Ectodermal cell (in vitro differentiated cells): ENCODE measurements at regions not wholly inside any gene's neighbourhood (a gene's known extent, or its start where the extent isn't known, plus 50 kb on each side); places are given as distances from the start of the nearest gene placed in this dataset.
"Not testable (repeated sequence)": the region's sequence is repeated elsewhere in the genome, so short reads cannot be mapped to it uniquely, and the experiment has no call there.

Experiments used
- H3K27ac ChIP-seq: 2 replicates; pipeline ENCODE4 v1.7.0; 2013; ENCODE audit warnings: mild to moderate bottlenecking, low read depth, low read length; ENCODE audit not compliant: insufficient read depth, poor library complexity, severe bottlenecking
- H3K27me3 ChIP-seq: 2 replicates; pipeline ENCODE4 v1.7.0; 2013; ENCODE audit warnings: mild to moderate bottlenecking, low read length; ENCODE audit not compliant: insufficient read depth, control insufficient read depth, poor library complexity, severe bottlenecking
- H3K36me3 ChIP-seq: one replicate; pipeline ENCODE4 v1.7.0; 2013; ENCODE audit warnings: low read length; ENCODE audit not compliant: control insufficient read depth, insufficient read depth
- H3K4me1 ChIP-seq: one replicate; pipeline ENCODE4 v1.7.0; 2013; ENCODE audit warnings: low read length; ENCODE audit not compliant: control insufficient read depth, insufficient read depth
- H3K4me3 ChIP-seq: 2 replicates; pipeline ENCODE4 v1.7.0; 2013; ENCODE audit warnings: low read depth, low read length, control low read depth; ENCODE audit not compliant: insufficient read depth
- H3K9me3 ChIP-seq: 2 replicates; pipeline ENCODE4 v1.7.0; 2013; ENCODE audit warnings: mild to moderate bottlenecking, low read length, moderate library complexity; ENCODE audit not compliant: control insufficient read depth
- WGBS, 2 experiments: methylation state at CpG; one replicate each; pipeline ENCODE4 v1.1.7; 2013; ENCODE audit warnings: missing lambda C conversion rate in 2 of 2; 5-methylcytosine and 5-hydroxymethylcytosine counted together

- peaks cover 36% of the 10 kb centered on the region for H3K9me3 ChIP-seq
- no CpG with 5 or more reads among the region's 58 CpGs for WGBS, 2 experiments
- not testable (repeated sequence) for H3K27me3 ChIP-seq, H3K36me3 ChIP-seq, H3K4me1 ChIP-seq, H3K4me3 ChIP-seq, H3K27ac ChIP-seq
Measured at GRCh38 chr21:8987896-8988295, 1533.5 kb upstream of the TPTE start.

- no peaks in the 10 kb centered on the region for H3K4me1 ChIP-seq
- H3K9me3 ChIP-seq = peaks cover 44% of the 10 kb centered on the region
- 78 to 80% methylated on average over 9 of the region's 9 CpGs for WGBS, 2 experiments
- no peak overlapping the region for H3K27ac ChIP-seq
- no peak overlapping the region for H3K4me3 ChIP-seq
- H3K36me3 ChIP-seq = no peaks in the 10 kb centered on the region
- no peaks in the 10 kb centered on the region for H3K27me3 ChIP-seq
Measured at GRCh38 chr21:8988696-8989095, 1532.7 kb upstream of the TPTE start.

- H3K9me3 ChIP-seq = peaks cover 50% of the 10 kb centered on the region
- H3K36me3 ChIP-seq = no peaks in the 10 kb centered on the region
- H3K27me3 ChIP-seq = no peaks in the 10 kb centered on the region
- 57 to 59% methylated on average over 6 of the region's 6 CpGs for WGBS, 2 experiments
- no peak overlapping the region for H3K27ac ChIP-seq
- no peak overlapping the region for H3K4me3 ChIP-seq
- no peaks in the 10 kb centered on the region for H3K4me1 ChIP-seq
Measured at GRCh38 chr21:8989261-8989711, 1532.1 kb upstream of the TPTE start.

DNA sequence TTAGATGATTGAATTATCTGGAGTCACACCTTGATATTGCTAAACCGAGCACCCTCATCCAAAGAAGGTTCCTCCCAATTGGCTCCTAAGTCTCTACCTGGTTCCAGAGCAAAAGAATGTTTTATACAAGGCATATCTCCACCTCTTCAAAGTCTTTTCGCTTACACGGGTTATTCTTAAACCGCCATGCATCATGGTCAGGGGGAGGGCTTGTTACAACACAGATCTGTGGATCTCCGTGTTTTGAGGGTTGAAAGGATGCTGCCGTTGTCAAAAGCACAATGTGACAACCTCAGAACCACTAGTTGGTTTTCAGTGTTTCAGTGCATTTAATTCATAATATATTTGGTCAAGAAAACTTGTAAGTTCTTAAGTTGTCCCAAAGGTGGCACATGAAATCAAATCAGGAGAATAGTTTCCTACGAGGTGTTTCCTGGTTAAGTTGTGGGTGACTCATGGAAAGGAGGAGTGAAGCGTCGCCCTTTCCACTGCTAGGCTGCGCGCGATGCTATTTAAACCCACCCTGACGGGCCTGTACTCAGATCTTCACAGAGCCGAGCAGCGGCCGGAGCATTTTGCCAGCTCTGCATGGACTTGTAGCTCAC is 1531.6 kb upstream of the TPTE start:
- Histone ChIP-seq H3K27me3 (no peaks in the 10 kb centered on the region), H3K9me3 (peaks cover 52% of the 10 kb centered on the region), H3K4me1 (no peaks in the 10 kb centered on the region), H3K36me3 (no peaks in the 10 kb centered on the region), H3K4me3 (no peak overlapping the region), H3K27ac (no peak overlapping the region)
- WGBS, 2 experiments = 70 to 71% methylated on average over 16 of the region's 16 CpGs

DNA sequence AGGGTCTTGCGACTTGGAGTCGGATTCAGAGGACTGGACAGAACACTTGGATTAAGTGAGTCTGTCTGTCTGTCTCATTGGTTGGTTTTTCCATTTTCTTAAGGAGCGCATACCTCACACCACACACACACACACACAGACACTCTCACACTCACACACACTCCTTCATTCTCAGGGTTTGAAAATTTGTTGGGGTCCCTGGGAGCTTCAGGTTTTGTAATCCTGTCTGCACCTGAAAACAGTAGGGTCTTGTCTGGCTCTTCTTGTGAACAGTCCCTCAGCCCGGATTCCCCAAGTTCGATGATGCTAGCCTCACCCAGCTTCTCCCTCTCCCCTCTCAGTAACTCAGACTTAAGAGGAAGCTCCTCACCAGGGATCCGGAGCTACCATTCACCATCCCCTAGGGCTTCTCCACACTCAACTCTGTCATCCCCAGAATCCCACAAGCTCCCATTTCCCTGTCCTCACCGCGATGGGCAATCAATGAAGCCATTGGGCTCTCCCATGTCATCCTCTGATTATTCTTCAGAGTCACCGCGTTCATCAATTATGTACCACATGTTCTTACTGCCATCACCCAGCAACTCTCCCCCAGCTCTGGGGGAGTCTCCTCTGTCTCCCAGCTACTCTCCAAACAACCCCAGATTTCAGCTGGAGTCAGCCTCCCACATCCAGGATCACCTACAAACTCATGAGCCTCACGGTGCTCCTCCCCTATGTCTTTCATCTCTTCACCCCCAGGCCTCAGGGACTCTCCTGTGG is 1530.9 kb upstream of the TPTE start:
- Histone ChIP-seq H3K36me3 (no peaks in the 10 kb centered on the region), H3K4me1 (no peaks in the 10 kb centered on the region), H3K4me3 (no peak overlapping the region), H3K9me3 (peaks cover 56% of the 10 kb centered on the region), H3K27ac (no peak overlapping the region), H3K27me3 (no peaks in the 10 kb centered on the region)
- WGBS, 2 experiments = 66 to 68% methylated on average over 11 of the region's 11 CpGs

- 57 to 58% methylated on average over 14 of the region's 14 CpGs for WGBS, 2 experiments
Measured at GRCh38 chr21:8991088-8991907, 1530.1 kb upstream of the TPTE start.

DNA sequence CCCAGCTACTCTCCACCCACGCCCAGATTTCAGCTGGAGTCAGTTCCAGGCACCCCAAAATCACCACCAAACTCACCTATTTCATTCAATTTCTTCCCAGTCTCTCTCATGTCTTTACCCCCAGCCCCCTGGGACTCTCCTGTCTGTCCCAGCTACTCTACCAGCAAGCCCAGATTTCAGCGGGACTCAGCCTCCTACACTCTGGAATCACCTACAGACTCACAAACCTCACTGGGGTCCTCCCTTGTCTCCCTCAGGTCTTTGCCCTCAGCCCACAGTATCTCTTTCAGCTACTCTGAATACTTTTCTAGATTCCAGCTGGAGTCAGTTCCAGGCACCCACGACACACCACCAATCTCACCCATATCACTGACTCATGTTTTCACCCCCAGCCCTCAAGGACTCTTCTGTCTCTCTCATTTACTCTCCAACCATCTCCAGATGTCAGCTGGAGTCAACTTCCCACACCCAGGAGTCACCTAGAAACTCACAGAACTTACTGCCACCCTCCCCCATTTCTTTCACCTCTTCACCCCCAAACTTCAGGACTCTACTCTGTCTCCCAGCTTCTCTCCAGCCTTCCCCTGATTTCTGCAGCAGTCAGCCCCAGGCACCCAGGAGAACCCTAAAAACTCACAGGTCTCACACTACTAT is 1529.3 kb upstream of the TPTE start:
- Histone ChIP-seq H3K36me3 (no peaks in the 10 kb centered on the region), H3K27ac (no peak overlapping the region), H3K4me1 (no peaks in the 10 kb centered on the region), H3K27me3 (no peaks in the 10 kb centered on the region), H3K9me3 (peaks cover 65% of the 10 kb centered on the region), H3K4me3 (no peak overlapping the region)
- WGBS, 2 experiments = 47 to 48% methylated on average over 3 of the region's 3 CpGs

More at GRCh38 chr21:8991088-8991907, 1530.1 kb upstream of the TPTE start:
- no peak overlapping the region for H3K27ac ChIP-seq
- no peaks in the 10 kb centered on the region for H3K36me3 ChIP-seq
- H3K27me3 ChIP-seq = no peaks in the 10 kb centered on the region
- H3K4me1 ChIP-seq = no peaks in the 10 kb centered on the region
- no peak overlapping the region for H3K4me3 ChIP-seq
- H3K9me3 ChIP-seq = peaks cover 62% of the 10 kb centered on the region

- H3K4me3 ChIP-seq = peak overlapping the region; percentile 2
- H3K27ac ChIP-seq = no peak overlapping the region
- H3K36me3 ChIP-seq = no peaks in the 10 kb centered on the region
- WGBS, 2 experiments = 58 to 59% methylated on average over 6 of the region's 6 CpGs
- H3K4me1 ChIP-seq = no peaks in the 10 kb centered on the region
- H3K9me3 ChIP-seq = peaks cover 67% of the 10 kb centered on the region
- no peaks in the 10 kb centered on the region for H3K27me3 ChIP-seq
Measured at GRCh38 chr21:8992731-8993174, 1528.6 kb upstream of the TPTE start.

DNA sequence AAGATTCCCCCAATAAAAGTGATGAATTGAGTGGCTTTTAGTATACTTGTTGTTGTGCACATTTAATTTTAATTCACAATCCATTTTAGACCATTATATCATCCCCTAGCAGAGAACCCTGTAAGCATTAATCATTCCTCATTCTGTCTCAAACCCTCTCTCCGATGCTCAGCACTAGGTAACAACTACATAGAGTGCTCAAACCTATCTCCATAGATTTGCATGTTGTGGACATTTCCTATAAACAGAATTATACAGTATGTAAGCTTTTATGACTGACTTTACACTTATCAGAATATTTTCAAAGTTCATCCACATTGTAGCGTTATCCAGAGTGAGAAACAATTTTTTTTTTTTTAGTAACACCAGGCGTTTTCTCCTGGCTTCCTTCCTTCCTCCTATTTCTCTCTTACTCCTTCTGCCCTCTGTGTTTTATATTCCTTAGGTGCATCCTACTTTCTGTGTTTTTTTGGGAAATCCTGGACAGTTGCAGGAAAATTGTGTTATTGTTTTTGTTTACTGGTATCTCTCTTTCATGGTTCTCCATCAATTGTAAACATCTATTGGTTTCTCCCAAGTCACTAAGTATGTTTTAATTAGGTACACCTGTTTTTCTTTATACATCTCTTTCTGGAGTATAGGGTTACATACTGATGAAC is 1528.0 kb upstream of the TPTE start:
- peaks cover 72% of the 10 kb centered on the region for H3K9me3 ChIP-seq
- H3K27me3 ChIP-seq = no peaks in the 10 kb centered on the region
- no peak overlapping the region for H3K4me3 ChIP-seq
- no peak overlapping the region for H3K27ac ChIP-seq
- no peaks in the 10 kb centered on the region for H3K36me3 ChIP-seq
- WGBS, 2 experiments = 48 to 49% methylated on average over 3 of the region's 3 CpGs
- H3K4me1 ChIP-seq = no peaks in the 10 kb centered on the region
